Small intestine (tissue), 7 donors: ENCODE measurements at regions not wholly inside any gene's neighbourhood (a gene's known extent, or its start where the extent isn't known, plus 50 kb on each side); places are given as distances from the start of the nearest gene placed in this dataset.

Experiments
- DNase-seq, 2 donors: peaks; one replicate each; pipeline versions ENCODE4 v3.0.0 to v3.0.0-alpha.2; 2013
- FAIRE-seq: peaks from 2 replicates; lab custom pipeline; 2012; peaks lifted over from hg19 to GRCh38; lab: Jason Lieb, UNC
- H3K27ac ChIP-seq, 3 donors: one replicate each; pipeline ENCODE4 v1.5.1; 2013; ENCODE audit warnings: low read length in 2 of 3, mild to moderate bottlenecking in 2 of 3, control low read depth in 1 of 3, inconsistent platforms in 1 of 3, low read depth in 1 of 3, moderate library complexity in 1 of 3
- H3K27me3 ChIP-seq, 3 donors: one replicate each; pipeline ENCODE4 v1.6.1; 2013; ENCODE audit warnings: low read length in 3 of 3, inconsistent platforms in 1 of 3; ENCODE audit not compliant: control insufficient read depth in 3 of 3, insufficient read depth in 3 of 3
- H3K36me3 ChIP-seq, 3 donors: one replicate each; pipeline ENCODE4 v1.6.1; 2013; ENCODE audit warnings: low read length in 3 of 3, inconsistent platforms in 1 of 3, low read depth in 1 of 3, mild to moderate bottlenecking in 1 of 3, moderate library complexity in 1 of 3; ENCODE audit not compliant: control insufficient read depth in 3 of 3, insufficient read depth in 2 of 3
- H3K4me1 ChIP-seq, 3 donors: one replicate each; pipeline ENCODE4 v1.6.1; 2013; ENCODE audit warnings: low read length in 2 of 3, inconsistent platforms in 1 of 3, low read depth in 1 of 3, mild to moderate bottlenecking in 1 of 3, moderate library complexity in 1 of 3; ENCODE audit not compliant: control insufficient read depth in 3 of 3, insufficient read depth in 2 of 3
- H3K4me3 ChIP-seq, 3 donors: one replicate each; pipeline ENCODE4 v1.5.1; 2013; ENCODE audit warnings: low read length in 3 of 3, control low read depth in 1 of 3, inconsistent platforms in 1 of 3, low read depth in 1 of 3, mild to moderate bottlenecking in 1 of 3, moderate library complexity in 1 of 3
- H3K9me3 ChIP-seq, 2 donors: one replicate each; pipeline ENCODE4 v1.6.1; 2013; ENCODE audit warnings: low read depth in 1 of 2, low read length in 1 of 2; ENCODE audit not compliant: control insufficient read depth in 2 of 2, insufficient read depth in 1 of 2
- WGBS, 3 donors: extraction: QIAGEN DNeasy Blood & Tissue Kit; methylation state at CpG; one replicate each; pipeline ENCODE4 v1.1.7; 2013; 5-methylcytosine and 5-hydroxymethylcytosine counted together
- donor health status: healthy with polysubstance abuse.
- donor health status: control.
- donor health status: control.
- donor health status: Bipolar disorder and iron deficiency.
- donor health status: healthy.

DNA sequence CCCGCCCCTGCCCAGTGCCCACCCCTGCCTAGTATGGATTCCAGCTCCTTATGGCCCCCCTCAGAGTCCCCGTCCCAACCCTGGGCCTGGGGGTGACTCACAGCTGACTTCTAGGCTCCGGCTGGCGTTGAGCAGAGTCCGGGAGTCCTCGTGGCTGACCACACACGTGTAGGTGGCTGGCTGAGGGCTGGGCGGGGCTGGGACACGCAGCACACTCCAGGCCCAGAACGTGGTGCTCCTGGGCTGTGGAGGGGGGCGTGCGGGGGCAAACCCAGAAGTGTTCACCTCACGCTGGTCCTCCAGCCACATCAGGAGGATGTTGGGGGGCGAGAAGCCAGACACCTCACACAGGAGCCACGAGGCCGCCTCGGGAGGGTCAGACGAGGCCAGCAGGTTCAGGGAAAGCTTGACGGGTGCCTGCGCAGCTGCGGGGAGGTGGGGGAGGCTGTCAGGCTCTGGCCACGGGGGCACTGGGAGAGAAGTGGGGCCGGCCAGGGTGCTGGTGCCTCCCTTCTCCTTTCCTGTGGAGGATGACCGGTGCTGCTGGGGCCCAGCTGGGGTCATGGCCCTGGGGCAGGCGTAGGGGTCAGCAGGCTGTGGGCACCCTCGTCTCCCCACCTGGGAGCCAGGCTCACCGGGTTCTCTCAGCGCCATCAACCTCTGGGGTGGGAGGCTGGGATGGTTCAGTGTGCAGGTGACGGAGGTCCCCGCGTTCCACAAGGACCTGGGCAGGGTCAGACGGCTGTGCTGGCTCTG, 314.1 kb downstream of the TMEM121 start:
- 69 to 86% (median 70%) methylated on average over 30 to 32 of the region's 32 CpGs for WGBS, 3 donors

GRCh38 chr14:105841022-105842009, 314.9 kb downstream of the TMEM121 start:
- Histone ChIP-seq H3K27ac (no peak overlapping the region), H3K9me3 (peaks cover 0 to 68% of the 10 kb centered on the region in 2 donors), H3K36me3 (no peaks in the 10 kb centered on the region), H3K27me3 (no peaks in the 10 kb centered on the region), H3K4me3 (no peak overlapping the region), H3K4me1 (no peaks in the 10 kb centered on the region)
- FAIRE-seq (no peak), DNase-seq (no peak)
- 71 to 78% (median 71%) methylated on average over 27 to 29 of the region's 29 CpGs for WGBS, 3 donors

More for the DNA sequence above, 314.1 kb downstream of the TMEM121 start:
- Histone ChIP-seq H3K4me1 (no peaks in the 10 kb centered on the region), H3K27me3 (no peaks in the 10 kb centered on the region), H3K27ac (no peak overlapping the region), H3K9me3 (peaks cover 0 to 65% of the 10 kb centered on the region in 2 donors), H3K36me3 (no peaks in the 10 kb centered on the region), H3K4me3 (no peak overlapping the region)
- DNase-seq (no peak), FAIRE-seq (no peak)

- Histone ChIP-seq H3K9me3 (peaks cover 0 to 62% of the 10 kb centered on the region in 2 donors), H3K27ac (no peak overlapping the region), H3K4me3 (no peak overlapping the region), H3K4me1 (no peaks in the 10 kb centered on the region), H3K27me3 (no peaks in the 10 kb centered on the region), H3K36me3 (no peaks in the 10 kb centered on the region)
- no peak for DNase-seq
- 42 to 78% (median 65%) methylated on average over 4 of the region's 4 CpGs for WGBS, 3 donors
- FAIRE-seq: no peak
Observed at GRCh38 chr14:105842105-105842504, 315.7 kb downstream of the TMEM121 start.

DNA sequence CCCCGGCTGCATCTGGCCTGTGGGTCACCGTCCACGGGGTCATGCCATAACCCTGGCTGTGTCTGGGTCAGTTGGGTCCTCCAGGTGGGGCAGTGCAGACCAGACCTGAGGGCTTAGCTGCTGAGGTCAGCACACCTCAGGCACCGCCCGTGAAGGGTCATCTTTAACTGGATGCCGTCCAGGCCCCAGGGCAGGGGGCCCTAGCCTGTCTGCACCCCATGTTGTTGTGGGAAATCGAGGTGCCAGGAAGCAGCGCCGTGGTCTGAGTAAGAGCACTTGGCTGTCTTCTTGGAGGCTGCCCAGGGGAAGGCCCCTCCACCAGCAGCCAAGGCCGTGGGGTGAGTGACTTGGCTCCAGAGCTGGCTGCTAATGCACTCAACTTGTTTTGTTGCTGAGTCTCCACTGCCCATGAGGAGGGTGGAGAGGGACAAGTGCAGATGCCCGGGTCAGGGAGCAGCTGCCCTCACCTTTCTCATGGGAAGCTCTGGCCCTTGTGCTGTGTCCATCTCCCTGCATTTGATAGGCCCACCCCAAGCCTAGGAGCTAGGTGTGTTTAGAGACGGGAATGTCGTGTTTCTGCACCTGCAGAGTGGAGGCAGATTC, 317.2 kb downstream of the TMEM121 start:
- 63 to 71% (median 69%) methylated on average over 13 of the region's 13 CpGs for WGBS, 3 donors
- H3K9me3 ChIP-seq: peaks cover 0 to 53% of the 10 kb centered on the region in 2 donors
- H3K36me3 ChIP-seq: no peaks in the 10 kb centered on the region
- no peak overlapping the region for H3K27ac ChIP-seq
- DNase-seq (no peak), FAIRE-seq (no peak)
- no peaks in the 10 kb centered on the region for H3K27me3 ChIP-seq
- no peaks in the 10 kb centered on the region for H3K4me1 ChIP-seq
- H3K4me3 ChIP-seq: no peak overlapping the region

DNA sequence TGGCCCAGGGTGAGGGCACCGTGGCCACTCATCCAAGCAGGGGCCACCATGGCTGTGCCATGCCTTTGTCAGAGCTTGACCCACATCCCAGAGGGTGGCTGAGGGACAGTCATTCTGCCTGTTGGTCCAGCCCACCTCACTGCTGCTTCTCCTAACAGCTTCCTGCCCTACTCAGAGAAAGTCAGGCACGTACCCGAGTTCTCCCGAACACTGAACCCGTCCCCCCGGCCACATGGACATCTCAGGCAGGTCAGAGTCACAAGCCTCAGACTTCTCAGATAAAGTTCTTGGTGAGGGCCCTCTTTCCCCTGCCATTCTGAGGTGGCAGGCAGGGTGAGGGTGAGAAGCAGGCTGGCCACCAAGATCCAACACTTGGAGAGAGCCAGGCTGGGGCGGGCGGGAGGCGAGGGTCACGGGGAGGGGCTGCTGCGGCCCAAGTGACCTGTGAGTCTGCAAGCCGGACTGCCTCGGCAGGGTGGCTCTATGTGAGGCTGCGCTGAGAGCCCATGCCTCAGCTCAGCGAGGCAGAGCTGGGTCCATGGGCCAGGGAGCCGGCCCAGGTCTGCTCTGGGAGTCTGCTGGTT, 317.8 kb downstream of the TMEM121 start:
- Histone ChIP-seq H3K27ac (no peak overlapping the region), H3K9me3 (peaks cover 0 to 47% of the 10 kb centered on the region in 2 donors), H3K4me1 (no peaks in the 10 kb centered on the region), H3K27me3 (no peaks in the 10 kb centered on the region), H3K4me3 (no peak overlapping the region), H3K36me3 (no peaks in the 10 kb centered on the region)
- DNase-seq: no peak
- WGBS, 3 donors: 91 to 93% (median 92%) methylated on average over 16 of the region's 16 CpGs
- no peak for FAIRE-seq

GRCh38 chr14:105844810-105845724, 318.7 kb downstream of the TMEM121 start:
- no peaks in the 10 kb centered on the region for H3K27me3 ChIP-seq
- H3K4me3 ChIP-seq: no peak overlapping the region
- H3K27ac ChIP-seq: no peak overlapping the region
- DNase-seq (no peak), FAIRE-seq (no peak)
- H3K9me3 ChIP-seq: peaks cover 0 to 40% of the 10 kb centered on the region in 2 donors
- H3K36me3 ChIP-seq: no peaks in the 10 kb centered on the region
- no peaks in the 10 kb centered on the region for H3K4me1 ChIP-seq
- WGBS, 3 donors: 84 to 87% (median 86%) methylated on average over 18 of the region's 18 CpGs

DNA sequence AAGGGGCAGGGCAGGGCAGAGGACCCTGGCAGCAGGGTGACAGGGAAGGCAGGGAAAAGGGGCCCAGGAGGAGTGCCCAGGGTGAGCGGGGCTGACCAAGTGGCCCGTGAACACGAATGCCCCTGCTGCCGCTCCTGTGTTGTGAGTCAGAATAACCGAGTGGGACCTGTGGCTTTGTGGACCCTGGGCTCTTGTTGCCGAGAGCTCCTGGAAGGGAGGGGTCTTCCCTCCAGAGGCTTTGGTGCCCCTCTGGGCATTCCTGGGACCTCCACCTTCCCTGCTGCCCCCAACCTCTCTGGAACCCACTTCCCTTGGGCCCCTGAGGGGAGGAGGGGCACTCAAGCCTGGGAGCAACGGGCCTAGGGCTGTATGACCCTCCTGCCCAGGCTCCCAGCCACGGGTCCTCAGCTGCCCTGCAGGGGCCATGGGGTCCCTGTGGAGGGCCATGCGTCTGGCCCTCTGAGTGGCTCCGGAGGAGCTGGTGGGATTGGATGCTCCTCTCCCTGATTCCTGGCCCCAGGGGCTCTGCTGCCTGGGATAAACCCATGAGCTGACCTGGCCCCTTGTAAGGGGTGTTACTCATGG, 319.4 kb downstream of the TMEM121 start:
- H3K9me3 ChIP-seq: peaks cover 0 to 35% of the 10 kb centered on the region in 2 donors
- WGBS, 3 donors: 77 to 86% (median 80%) methylated on average over 10 of the region's 10 CpGs
- H3K4me3 ChIP-seq: no peak overlapping the region
- no peaks in the 10 kb centered on the region for H3K36me3 ChIP-seq
- no peak overlapping the region for H3K27ac ChIP-seq
- FAIRE-seq (no peak), DNase-seq (no peak)
- no peaks in the 10 kb centered on the region for H3K4me1 ChIP-seq
- H3K27me3 ChIP-seq: no peaks in the 10 kb centered on the region
